ENCODE measurements at regions not wholly inside any gene's neighbourhood (a gene's known extent, or its start where the extent isn't known, plus 50 kb on each side); places are given as distances from the start of the nearest gene placed in this dataset.

DNA sequence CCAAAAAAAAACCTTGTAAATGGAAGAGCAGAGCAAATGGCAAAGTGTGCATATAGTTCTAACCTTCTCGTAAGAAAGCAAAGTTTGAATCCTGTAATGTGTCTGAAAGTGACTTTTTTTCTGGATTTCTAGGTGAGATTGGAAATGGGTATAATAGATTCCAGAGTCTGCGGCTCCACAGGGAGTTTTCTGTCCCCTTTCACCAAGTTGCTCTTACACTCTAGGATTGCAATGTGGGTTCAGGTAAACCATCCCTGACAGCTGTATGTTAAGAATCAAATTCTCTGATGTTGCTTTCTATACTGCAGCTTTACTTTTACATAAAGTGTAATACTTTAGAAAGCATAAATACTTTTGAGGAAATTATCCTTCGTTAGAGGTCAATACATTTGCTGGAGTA, 260.1 kb downstream of the PRL start:
- no peak for DNase-seq (ENCODE audit: low read depth in 4 of 4, low spot score in 2 of 4)

DNA sequence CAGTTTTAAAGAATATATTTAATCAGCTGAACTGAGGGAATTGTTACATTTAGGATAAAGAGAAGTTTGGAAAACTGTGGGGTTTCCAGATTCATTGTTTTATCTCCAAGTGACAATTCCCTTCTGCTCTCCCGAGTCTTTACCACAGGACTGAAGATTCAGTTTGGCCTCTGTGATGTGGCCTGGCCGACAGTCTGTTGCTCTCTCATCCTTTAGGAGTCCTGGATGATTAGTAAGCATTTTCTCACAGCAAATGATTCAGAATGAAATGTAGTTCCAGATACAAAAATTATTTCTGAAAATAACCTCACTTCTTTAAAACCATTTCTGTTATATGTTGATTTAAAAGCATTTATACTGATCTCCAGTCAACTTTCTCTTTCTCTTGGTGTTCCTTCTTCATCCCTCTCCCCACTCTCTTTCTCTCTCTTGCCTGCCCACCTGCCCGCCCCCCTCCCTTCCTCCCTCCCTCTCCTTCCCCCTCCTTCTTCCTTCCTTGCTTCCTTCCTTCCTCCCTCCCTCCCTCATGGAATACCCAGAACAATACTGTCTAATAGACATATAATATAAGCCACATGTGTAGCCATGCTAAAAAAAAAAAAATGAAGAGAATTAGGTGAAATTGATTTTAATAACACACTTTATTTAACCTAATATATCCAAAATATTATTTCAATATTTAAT, 254.9 kb downstream of the PRL start:
- DNase-seq (ENCODE audit: low read depth in 4 of 4, low spot score in 2 of 4): no peak

DNA sequence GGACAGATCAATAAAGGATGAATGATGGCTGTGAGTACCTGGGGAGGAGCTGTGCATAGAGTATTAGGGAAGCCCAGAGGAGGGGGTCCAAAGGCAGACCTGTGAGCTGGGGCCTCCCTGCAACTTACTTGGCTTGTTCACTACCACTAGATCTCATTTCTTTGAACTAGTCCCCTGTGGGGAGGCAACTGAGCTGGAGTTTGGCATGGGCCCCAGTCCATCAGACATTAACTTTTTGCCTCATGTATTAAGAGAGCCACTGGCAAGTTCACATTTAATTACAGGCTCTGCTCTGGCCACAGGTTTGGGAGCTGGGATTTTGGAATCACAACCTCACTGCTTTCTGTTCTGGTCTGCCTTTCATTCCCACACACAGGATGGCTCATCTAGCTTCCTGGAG, 254.1 kb downstream of the PRL start:
- no peak for DNase-seq (ENCODE audit: low read depth in 4 of 4, low spot score in 2 of 4)

DNA sequence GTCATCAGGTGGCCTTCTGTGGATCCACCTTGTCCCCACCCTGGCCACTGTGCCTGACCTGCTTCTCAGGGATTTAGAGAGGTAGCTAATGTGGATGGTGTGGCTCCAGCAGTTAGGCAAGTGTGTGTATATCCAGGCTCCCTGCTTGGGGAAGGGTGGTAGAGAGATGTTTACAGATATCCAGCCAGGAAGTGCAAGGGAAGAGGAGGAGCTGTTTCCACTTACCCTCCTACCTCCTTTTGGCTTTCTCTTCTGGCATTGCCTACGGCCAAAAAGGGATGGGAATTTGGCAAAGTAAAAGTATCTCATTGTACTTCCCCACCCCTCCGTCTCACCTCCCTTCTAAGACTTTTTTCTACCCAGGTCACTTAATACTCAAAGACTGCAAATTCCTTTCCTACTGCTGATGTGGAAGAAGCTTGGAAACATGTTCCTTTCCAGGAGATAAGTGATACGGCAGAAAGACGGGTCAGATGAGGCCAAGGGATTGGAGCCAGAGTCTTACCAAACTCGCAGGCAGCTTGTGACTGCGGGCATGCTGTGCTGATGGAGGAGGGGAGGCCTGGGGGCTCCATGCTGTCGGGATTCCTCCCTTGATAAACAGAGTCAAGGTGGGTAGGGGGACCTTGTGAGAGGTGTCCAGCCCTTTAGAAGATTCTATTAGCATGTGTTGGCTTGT, 253.4 kb downstream of the PRL start:
- no peak for DNase-seq (ENCODE audit: low read depth in 4 of 4, low spot score in 2 of 4)

DNA sequence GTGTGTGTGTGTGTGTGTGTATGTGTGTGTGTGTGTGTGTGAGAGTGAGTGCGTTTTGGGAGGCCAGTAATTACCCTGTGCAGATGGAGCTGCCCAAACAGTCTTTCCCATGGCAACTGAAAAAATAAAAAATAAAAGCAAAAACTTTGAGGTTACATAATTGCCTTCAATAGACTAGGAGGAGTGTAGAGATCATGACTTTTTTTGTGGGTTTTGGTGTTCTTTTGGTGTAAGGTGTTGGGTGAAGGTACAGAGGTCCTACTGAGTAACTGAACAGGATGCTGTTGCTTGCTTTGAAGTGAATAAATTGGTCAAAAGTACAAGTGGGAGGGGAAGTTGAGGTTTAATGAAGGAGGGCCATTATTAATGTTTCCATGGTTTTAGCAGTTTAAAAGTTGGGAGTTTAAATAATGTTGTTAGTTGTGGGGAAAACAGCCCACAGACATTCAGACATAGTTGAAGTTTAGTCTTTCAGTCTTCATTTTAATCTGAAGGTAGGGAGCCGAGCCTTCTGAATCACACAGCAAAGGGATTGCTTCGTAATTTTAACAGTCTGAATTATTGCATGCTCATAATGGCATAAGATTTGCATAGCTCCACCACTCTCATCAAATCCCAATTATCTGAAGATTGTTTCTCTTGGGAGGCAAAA, 251.4 kb downstream of the PRL start:
- no peak for DNase-seq (ENCODE audit: low read depth in 4 of 4, low spot score in 2 of 4)

DNA sequence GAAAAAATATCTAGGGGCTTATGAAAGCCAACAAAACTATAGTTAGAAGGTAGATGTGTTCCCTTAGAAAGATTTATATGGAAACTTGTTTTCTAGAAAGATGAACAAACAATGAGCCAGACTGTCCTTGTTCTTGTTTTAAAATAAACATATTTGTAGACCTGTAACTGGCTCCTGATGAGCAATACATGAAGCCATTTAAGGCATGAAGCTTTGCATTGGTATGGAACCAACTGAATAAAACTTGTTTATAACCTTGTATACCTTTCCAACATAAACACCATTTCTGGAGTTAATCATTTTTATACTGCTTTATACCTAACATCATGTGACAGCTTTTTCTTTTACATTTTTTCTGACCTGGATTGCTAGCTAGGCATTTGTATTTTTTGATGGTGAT, 247.8 kb downstream of the PRL start:
- no peak for DNase-seq (ENCODE audit: low read depth in 4 of 4, low spot score in 2 of 4)

DNA sequence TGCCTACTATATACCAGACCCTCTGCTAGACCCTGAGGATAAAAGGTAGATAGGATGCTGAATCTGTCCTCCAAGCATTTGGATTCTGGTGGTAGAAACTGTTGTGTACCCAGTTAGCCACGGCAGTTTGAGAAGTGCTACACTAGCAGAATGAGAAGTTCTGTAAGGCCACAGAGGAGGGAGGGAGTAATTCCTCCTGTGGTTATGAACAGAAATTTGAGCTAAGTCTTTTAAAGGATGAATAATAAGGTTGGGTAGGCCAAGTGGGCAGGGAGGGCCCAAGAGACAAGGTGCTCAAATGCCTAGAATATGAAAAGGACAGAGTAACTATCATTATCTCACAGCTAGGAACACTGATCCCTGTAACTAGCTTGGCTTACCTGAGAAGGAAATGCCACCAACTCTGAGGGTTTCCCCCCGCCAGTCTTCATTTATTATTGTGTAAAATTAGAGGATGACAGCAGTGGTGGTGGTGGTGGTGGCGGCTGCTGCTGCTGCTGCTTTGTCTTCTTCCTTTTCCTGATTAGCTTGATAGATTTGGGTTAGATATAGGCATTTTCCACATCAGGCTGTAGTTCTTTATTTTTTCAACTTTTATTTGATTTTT, 243.3 kb downstream of the PRL start:
- no peak for DNase-seq (ENCODE audit: low read depth in 4 of 4, low spot score in 2 of 4)

DNA sequence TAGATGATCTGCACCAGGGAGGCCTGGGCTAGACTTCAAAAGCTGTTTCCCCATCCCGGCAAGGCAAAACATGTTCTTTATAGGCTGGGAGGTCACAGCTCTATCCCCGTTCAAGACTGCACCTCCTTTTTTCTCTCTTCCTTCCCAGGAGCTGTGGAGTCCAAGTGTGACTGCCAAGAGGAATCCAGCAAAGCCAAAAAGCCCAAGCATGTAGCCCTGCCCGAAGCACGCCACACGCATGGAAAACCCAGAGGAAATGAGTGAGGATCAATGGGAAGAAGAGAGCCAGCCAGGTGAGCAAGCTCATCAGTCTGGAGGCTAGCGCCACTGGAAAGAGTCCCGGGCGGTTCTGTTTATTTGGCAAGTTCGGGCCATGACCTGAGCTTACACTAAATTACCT, 240.4 kb downstream of the PRL start:
- no peak for DNase-seq (ENCODE audit: low read depth in 4 of 4, low spot score in 2 of 4)

DNA sequence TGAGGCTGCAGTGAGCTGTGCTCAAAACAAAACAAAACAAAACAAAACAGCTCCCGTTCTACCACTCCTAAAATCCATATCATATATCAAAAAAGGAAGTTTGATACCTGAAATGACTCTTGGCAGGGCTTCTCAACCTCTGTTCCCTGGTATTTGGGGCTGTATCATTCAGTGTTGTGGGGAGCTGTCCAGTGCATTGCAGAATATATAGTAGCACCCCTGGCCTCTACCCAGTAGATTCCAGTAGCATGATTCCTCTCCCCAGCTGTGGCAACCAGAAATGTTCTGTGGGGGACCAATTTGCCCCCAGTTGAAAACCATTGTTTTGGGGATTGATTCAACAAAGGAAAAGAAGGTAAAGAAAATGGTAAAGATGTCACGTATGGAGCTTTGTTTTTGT, 238.9 kb downstream of the PRL start:
- no peak for DNase-seq (ENCODE audit: low read depth in 4 of 4, low spot score in 2 of 4)

DNA sequence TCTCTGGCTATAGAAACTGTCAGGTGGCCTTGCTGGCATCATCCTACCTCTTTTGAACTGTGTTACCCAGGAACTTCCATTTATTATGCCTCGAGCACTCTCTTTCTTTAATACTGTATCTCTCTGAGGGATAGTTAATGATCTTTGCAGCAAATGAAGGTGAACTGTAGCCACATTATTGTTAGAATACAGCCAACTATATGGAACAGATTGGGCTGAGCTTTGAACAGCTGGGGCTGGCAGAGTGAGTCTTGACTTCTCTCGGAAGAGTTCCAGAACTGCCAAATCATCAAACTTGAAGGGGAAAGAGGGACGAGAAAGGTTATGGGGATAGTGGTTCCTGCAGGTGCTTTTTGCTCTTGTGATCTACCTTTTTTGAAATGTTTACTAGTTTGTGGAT, 237.7 kb downstream of the PRL start:
- no peak for DNase-seq (ENCODE audit: low read depth in 4 of 4, low spot score in 2 of 4)

DNA sequence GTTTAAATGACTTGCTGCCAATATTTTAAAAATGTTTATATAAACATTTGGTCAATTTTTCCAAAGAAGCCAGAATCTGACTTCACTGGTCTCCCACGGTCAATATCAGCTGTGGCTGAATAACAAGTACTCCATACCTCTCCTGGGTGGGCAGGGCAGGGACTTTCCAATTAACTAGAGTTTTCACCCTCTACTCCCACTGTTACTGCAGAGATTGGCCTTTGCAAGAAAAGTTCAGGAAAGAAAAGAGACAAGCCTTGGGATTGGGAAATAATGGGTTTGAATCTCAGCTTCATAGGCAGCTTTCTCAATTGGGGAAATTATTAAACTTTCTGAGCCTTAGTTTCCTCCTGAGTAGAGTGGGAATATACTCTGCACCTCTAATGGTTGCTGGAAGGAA, 236.9 kb downstream of the PRL start:
- no peak for DNase-seq (ENCODE audit: low read depth in 4 of 4, low spot score in 2 of 4)

DNA sequence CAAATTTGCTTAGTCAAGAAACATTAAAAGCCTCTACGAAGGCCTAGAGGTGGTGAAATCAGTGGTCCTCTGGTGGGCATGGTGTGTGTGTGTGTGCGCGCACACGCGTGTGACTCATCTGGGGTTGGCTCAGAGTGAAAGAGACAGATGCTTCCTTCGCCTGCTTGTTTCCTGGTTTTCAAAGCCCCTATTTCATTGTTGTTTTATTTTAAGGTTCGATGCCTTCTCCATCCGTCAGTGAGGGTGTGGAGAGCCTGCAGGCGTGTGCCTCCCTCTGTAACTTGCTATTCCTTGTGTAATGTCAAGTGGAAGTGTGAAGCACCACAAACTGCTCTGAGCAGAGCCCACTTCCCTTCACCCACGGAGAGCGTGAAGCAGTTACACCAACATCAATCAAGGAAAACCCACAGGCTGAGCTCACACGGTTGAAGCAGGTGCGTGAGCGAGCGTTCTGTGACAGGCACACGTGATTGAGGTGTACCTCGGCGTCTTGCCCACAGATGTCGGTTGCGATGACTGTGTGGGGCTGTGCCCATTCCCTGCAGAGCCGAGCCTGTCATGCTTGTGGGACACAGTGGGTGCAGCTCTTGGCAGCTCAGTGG, 233.9 kb downstream of the PRL start:
- no peak for DNase-seq (ENCODE audit: low read depth in 4 of 4, low spot score in 2 of 4)

DNA sequence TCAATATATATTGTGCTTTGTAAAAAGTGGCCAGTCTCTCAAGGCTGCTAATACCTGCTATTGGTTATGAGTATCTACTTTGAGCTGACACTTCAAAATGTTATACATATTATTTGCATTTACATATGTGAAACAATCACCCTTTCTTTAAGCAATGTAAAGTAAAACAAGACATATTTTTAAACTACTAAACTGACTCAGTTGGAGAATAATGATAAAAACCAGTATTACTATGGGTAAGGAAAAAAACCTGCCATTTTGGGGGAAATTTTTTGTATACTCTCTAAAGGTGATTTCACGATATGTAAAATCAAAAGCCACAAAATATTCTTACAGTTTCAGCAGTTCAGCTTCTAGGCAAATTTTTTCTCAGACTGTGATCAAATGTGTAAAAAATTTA, 232.3 kb downstream of the PRL start:
- no peak for DNase-seq (ENCODE audit: low read depth in 4 of 4, low spot score in 2 of 4)

DNA sequence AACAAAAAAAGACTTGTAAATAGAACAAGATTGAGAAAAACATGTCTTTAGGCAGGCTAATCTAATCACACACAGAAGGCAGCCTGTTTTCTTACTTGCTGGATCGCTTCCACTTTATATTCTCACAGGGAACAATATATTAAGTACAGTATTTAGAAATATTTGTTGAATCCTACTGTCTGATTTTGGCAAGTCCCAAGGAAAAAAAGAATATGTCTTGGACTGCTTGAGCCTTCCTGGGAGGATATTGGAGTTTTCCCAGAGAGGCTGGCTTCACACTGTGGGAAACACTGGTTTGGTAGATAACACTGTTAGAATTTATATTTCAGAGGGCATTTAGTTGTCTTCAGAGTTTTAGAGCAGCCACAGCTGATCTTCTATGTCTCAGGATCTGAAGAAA, 229.7 kb downstream of the PRL start:
- DNase-seq (ENCODE audit: low read depth in 4 of 4, low spot score in 2 of 4): no peak

DNA sequence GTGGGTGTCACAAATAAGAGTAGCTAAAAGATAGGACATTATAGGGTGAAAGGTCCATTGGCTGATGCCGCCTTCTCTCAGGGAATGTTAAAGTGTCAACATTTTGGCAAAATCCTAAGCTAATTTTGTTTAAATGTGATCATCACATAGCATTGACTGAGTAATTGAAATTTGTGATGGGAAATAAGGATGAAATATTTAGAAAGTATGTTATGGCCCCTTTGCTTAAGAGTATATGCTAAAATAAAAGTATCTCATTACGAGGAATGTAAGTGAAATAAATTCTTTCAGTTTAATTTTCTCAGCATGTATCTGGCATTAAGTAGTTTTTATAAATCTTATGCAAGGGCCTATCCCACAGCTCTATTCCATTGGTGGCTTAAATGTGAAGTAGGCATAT, 229.2 kb downstream of the PRL start:
- no peak for DNase-seq (ENCODE audit: low read depth in 4 of 4, low spot score in 2 of 4)

DNA sequence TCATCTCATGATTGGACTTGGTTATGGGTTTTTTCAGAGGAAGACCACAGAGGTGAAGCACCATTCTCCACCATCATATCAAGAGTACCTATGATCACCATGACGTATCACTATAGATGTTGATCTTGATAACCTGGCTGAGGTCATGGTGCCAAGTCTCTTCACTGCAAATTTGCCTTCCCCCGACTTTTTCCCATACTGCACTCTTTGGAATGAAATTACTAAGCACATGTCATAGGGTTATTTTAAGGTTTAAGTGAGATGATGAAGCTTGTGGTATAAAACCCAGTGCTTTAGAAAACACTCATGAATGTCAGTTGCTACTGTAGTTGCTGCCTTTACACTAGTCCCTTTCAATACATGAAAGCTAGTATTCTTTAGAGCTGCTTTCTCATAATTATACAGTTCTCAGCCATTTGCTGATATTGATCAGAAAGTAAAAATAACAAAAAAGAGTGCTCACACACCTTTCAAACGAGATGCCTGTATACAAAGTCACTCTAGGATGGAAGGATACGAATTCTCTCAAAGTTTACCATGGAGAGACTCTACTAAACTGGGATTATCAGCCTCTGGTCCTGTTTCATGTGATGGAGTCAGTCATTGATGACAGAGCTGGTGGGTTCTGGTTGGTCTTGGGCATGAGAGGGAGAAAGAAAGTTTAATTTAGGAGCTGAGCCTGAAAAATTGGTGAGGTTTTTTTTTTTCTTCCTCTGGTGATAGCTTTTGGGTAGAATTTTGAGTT, 228.1 kb downstream of the PRL start:
- no peak for DNase-seq (ENCODE audit: low read depth in 4 of 4, low spot score in 2 of 4)

DNA sequence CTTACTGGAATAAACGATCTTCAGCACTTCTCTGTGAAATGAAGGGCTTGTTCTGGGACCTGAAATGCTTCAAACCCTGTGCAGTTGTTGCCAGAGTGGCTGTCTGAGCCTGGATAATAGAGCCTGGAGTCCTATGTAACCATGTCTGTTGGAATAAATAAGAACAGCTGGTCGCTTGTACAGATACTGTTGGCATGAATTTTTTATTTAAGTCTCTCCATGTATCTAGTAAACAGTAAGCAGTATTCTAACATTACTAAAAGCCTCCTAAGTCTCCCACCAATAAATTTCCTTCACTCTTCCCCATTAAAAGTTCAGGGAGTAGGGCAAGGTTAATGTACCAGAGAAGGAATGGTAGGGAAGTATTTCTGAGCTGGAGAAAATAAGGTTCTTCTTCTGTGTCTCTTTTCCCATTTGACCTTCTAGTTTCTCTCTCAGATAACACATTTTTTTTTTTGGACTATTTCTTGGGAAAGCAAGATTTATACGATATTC, 227.5 kb downstream of the PRL start:
- peak in 1 of 4 donors; percentile 74 for DNase-seq (ENCODE audit: low read depth in 4 of 4, low spot score in 2 of 4)

DNA sequence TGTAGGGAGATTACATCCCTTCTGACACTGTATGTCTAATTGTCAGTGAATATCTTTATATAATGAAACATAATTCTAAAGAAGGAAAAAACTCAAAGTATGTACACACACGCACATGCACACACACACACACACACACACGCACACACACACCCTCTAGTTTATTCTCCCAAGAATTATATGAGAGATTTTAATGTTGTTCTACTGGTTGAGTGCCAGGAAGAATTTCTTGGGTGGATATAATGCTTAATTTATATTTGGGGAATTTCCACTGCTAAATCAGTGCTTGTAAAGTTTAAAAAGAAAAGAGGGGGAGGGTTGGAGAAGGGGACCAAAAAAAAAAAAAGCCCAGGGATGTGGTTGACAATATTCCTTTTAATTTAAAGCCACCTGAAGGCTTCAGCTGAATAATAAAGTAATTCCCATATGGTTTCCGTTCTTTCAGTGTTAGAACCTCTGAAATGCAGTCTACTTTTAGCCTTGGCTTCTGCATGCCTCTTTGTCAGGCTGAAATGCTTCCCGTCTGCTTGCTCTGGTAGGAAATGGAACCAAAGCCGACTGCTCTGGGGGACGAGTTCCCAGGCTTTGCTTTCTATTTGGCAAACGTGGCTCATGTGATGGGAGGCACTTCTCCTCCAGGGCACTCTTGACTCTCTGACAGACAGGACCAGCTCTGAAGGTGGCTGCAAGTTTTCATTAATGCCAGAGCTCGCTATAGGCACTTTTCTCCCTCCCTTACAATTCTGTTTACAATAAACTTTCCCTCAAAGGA, 225.4 kb downstream of the PRL start:
- peak in 1 of 4 donors; percentile 65 for DNase-seq (ENCODE audit: low read depth in 4 of 4, low spot score in 2 of 4)

DNA sequence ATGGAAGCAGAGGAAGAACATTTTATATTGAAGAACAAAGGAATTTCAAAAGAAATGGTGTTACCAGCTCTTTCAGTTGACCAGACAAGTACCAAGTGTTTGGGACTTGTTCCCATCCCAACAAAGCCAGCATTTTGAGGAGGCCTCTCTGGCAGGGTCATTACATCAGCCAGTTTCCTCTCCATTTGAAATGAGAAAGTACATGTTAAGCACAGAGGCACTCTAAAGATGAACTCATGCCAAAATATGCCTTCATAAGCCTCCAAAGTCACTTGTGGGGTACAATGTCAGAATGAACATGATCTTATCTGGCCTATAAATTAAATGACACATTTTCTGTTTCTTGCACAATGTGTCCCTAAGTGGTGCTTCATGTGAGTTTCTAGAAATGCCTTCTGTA, 223.9 kb downstream of the PRL start:
- no peak for DNase-seq (ENCODE audit: low read depth in 4 of 4, low spot score in 2 of 4)

Data from left renal cortex interstitium (tissue), 4 donors.